ENCODE measurements at regions not wholly inside any gene's neighbourhood (a gene's known extent, or its start where the extent isn't known, plus 50 kb on each side); places are given as distances from the start of the nearest gene placed in this dataset.

GRCh38 chr18:30588673-30589164 is 453.8 kb downstream of the DSC3 start:
- no peaks in the 10 kb centered on the region for H3F3A ChIP-seq (ENCODE audit: low read depth)
- H2AFZ ChIP-seq (ENCODE audit: low read length): no peak overlapping the region
- H3K79me2 ChIP-seq (ENCODE audit: insufficient read depth, low read length): no peaks in the 10 kb centered on the region
- H3K9me3 ChIP-seq (ENCODE audit: insufficient read depth, low read depth, low read length): no peaks in the 10 kb centered on the region; the same call in 1 of the 2 replicates
- H3K27me3 ChIP-seq (ENCODE audit: insufficient read depth, low read length, poor library complexity, severe bottlenecking): no peaks in the 10 kb centered on the region
- H4K20me1 ChIP-seq (ENCODE audit: insufficient read depth, low read length, poor library complexity, severe bottlenecking): no peaks in the 10 kb centered on the region
- no peaks in the 10 kb centered on the region for H3K36me3 ChIP-seq (ENCODE audit: insufficient read depth, low read length)
- no peaks in the 10 kb centered on the region for H3K9me2 ChIP-seq (replicated peaks; ENCODE audit: low read depth, low read length)
- no peaks in the 10 kb centered on the region for H3K4me1 ChIP-seq (ENCODE audit: insufficient read depth, low read length, poor library complexity, severe bottlenecking)
- no peak overlapping the region for H3K4me2 ChIP-seq (ENCODE audit: low read depth, low read length, poor library complexity, severe bottlenecking)
- no peak overlapping the region for H3K4me3 ChIP-seq (ENCODE audit: low read length, poor library complexity, severe bottlenecking)
- no peak overlapping the region for H3K9ac ChIP-seq (ENCODE audit: low read depth, low read length, poor library complexity, severe bottlenecking)
- TF ChIP-seq EZH2phosphoT487 (IDR thresholded peaks at IDR 0.05; ENCODE audit: borderline replicate concordance): no peak

GRCh38 chr18:30583768-30584167 is 458.8 kb downstream of the DSC3 start:
- H3K4me2 ChIP-seq (ENCODE audit: low read depth, low read length, poor library complexity, severe bottlenecking): no peak overlapping the region
- TF ChIP-seq EZH2phosphoT487 (IDR thresholded peaks at IDR 0.05; ENCODE audit: borderline replicate concordance) (no peak), CTCF (conservative IDR thresholded peaks at IDR 0.05; ENCODE audit: low read length) (no peak)
- H3F3A ChIP-seq (ENCODE audit: low read depth): no peaks in the 10 kb centered on the region
- no peaks in the 10 kb centered on the region for H3K79me2 ChIP-seq (ENCODE audit: insufficient read depth, low read length)
- no peak overlapping the region for H2AFZ ChIP-seq (ENCODE audit: low read length)
- H4K20me1 ChIP-seq (ENCODE audit: insufficient read depth, low read length, poor library complexity, severe bottlenecking): no peaks in the 10 kb centered on the region
- H3K4me1 ChIP-seq (ENCODE audit: insufficient read depth, low read length, poor library complexity, severe bottlenecking): no peaks in the 10 kb centered on the region
- H3K36me3 ChIP-seq (ENCODE audit: insufficient read depth, low read length): no peaks in the 10 kb centered on the region
- no peaks in the 10 kb centered on the region; the same call in 1 of the 2 replicates for H3K9me3 ChIP-seq (ENCODE audit: insufficient read depth, low read depth, low read length)
- no peak overlapping the region for H3K9ac ChIP-seq (ENCODE audit: low read depth, low read length, poor library complexity, severe bottlenecking)
- H3K27me3 ChIP-seq (ENCODE audit: insufficient read depth, low read length, poor library complexity, severe bottlenecking): no peaks in the 10 kb centered on the region
- no peaks in the 10 kb centered on the region for H3K9me2 ChIP-seq (replicated peaks; ENCODE audit: low read depth, low read length)
- no peak overlapping the region for H3K4me3 ChIP-seq (ENCODE audit: low read length, poor library complexity, severe bottlenecking)

GRCh38 chr18:30582078-30582477 is 460.5 kb downstream of the DSC3 start:
- H3K9ac ChIP-seq (ENCODE audit: low read depth, low read length, poor library complexity, severe bottlenecking): no peak overlapping the region

More at GRCh38 chr18:30582078-30582477, 460.5 kb downstream of the DSC3 start:
- H4K20me1 ChIP-seq (ENCODE audit: insufficient read depth, low read length, poor library complexity, severe bottlenecking): no peaks in the 10 kb centered on the region
- no peaks in the 10 kb centered on the region for H3K79me2 ChIP-seq (ENCODE audit: insufficient read depth, low read length)
- H3F3A ChIP-seq (ENCODE audit: low read depth): no peaks in the 10 kb centered on the region
- no peak overlapping the region for H3K4me2 ChIP-seq (ENCODE audit: low read depth, low read length, poor library complexity, severe bottlenecking)
- no peaks in the 10 kb centered on the region for H3K4me1 ChIP-seq (ENCODE audit: insufficient read depth, low read length, poor library complexity, severe bottlenecking)
- no peaks in the 10 kb centered on the region for H3K36me3 ChIP-seq (ENCODE audit: insufficient read depth, low read length)
- TF ChIP-seq EZH2phosphoT487 (IDR thresholded peaks at IDR 0.05; ENCODE audit: borderline replicate concordance): no peak
- TF ChIP-seq CTCF (conservative IDR thresholded peaks at IDR 0.05; ENCODE audit: low read length): no peak
- H2AFZ ChIP-seq (ENCODE audit: low read length): no peak overlapping the region
- no peaks in the 10 kb centered on the region; the same call in 1 of the 2 replicates for H3K9me3 ChIP-seq (ENCODE audit: insufficient read depth, low read depth, low read length)
- H3K27me3 ChIP-seq (ENCODE audit: insufficient read depth, low read length, poor library complexity, severe bottlenecking): no peaks in the 10 kb centered on the region
- no peaks in the 10 kb centered on the region for H3K9me2 ChIP-seq (replicated peaks; ENCODE audit: low read depth, low read length)
- H3K4me3 ChIP-seq (ENCODE audit: low read length, poor library complexity, severe bottlenecking): no peak overlapping the region
